Prostate gland (tissue), 2 donors: ENCODE measurements at regions not wholly inside any gene's neighbourhood (a gene's known extent, or its start where the extent isn't known, plus 50 kb on each side); places are given as distances from the start of the nearest gene placed in this dataset.

Experiments used
- CTCF ChIP-seq, 4 experiments: fragments of 200-600 bp in 2 of 4; fragments of 450-650 bp in 2 of 4; sonication (generic) in 2 of 4; IDR thresholded peaks; 1 replicate in 3 of 4; 2 replicates in 1 of 4; pipeline ENCODE4 v1.5.1; 2016 to 2019; ENCODE audit warnings: antibody characterized with exemption in 4 of 4, mild to moderate bottlenecking in 2 of 4, moderate library complexity in 2 of 4
- POLR2A ChIP-seq: fragments of 450-650 bp; IDR thresholded peaks from one replicate; pipeline ENCODE4 v1.6.1; 2016; ENCODE audit warnings: antibody characterized with exemption, mild to moderate bottlenecking
- POLR2AphosphoS5 ChIP-seq: sonication (generic); formaldehyde crosslinking; IDR thresholded peaks from one replicate; pipeline ENCODE4 v1.6.1; 2017; ENCODE audit warnings: antibody characterized with exemption

DNA sequence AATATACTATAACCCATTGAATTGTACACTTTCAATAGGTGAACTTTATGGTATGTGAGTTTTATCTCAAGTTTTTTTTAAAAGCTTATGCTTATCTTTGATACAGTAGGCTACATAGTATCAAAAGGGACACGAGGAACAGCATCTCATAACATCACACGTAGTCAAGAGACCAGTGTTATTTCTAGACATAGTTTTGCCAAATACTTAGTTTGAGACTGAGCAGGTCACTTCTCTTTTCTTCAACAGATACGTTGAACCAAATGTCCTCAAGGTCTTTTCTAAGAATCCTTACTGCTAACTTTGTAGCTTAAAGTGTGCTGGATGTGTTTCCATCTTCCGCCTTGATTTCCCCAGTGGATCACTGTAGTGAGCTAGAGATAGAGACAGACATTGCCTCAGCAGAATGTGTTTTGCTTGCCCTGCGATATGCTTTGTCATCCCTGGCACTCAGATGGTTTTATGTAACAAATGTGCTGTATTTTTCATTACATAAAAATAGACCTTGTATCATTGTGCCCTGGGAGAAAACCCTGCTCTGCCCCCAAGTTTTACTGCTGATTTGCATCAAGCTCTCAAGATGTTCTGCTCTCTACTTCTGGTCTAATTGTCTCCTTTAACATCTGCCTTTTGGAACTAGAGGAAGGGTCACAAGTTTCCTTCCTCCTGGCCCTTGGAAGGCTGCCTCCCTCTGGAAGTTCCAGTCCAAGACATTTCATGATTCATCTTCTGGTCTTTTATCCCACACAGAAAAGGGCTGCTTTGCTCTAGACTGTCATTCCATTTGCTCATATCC lies 426.4 kb upstream of the RGMA start:
- TF ChIP-seq POLR2AphosphoS5 (no peak), POLR2A (no peak), CTCF (IDR thresholded peaks at IDR 0.05) (no peak)
